DMS 273 treated with DMSO at 0.1 percent for 48 hours (cell line): ENCODE measurements at regions not wholly inside any gene's neighbourhood (a gene's known extent, or its start where the extent isn't known, plus 50 kb on each side); places are given as distances from the start of the nearest gene placed in this dataset.
"Not testable (repeated sequence)": the region's sequence is repeated elsewhere in the genome, so short reads cannot be mapped to it uniquely, and the experiment has no call there.

Experiments
- DNase-seq: peaks from one replicate; lab custom pipeline; 2025; lab: John Stamatoyannopoulos, UW

DNA sequence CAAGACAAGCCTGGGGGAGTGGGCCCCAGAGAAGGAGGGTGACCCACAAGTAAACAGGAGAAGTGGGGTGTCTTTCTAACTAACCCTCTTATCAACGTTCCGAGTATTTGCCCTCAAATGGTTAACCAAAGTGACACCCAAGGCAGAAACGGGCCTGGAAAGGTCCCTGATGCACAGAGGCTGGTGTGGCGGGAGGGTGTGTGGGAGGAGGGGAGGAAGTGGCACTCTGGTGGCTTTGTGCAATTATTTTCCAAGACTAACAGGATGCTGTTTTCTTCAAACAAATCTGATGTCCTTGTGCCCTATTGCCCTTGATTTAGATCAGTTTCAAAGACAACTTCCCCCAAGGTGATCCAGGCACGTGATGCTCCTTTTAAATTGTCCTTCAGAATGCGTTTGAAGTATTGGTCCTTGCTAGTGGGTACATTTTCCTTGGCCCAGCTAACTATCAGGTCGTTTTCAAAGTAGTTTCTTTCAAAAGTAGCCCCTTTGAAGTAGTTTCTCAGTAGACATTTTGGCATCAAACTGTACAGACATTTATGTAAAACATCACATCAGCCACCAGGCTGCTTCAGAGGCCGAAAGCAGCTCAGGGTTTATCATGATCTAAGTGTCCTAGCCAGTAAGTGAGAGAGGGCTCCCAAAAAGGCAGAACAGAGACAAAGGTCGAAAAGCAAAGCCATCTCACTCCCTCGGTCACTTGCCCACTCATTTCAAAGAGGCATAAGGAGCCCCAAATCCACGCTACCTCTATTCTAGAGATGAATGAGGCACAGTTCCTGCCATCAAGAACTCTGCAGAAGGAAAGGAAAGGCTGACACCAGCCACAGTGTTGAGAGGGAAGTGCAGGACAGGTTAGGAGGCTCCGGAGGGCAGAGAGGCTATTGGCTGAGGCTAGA, 371.1 kb upstream of the ID2 start:
- no peak for DNase-seq

DNA sequence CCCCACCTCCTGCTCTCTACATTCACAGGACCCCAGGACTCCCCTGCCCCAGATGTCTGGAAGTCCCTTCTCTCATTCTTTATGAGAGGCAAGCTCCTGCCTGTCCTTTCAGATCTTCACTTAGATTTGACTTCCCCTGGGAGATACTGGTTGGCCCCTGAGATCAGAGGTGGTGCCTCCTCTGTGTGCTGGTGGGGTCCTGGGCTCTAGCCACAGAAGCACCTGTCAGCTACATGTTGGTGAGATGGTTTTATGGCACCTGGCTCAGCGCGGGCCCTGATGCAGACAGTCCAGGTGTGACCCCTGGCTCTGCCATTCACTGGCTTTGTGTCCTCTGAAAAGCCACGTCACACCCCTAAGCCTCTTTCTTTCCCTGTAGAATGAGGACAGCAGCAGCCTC, 369.6 kb upstream of the ID2 start:
- no peak for DNase-seq

DNA sequence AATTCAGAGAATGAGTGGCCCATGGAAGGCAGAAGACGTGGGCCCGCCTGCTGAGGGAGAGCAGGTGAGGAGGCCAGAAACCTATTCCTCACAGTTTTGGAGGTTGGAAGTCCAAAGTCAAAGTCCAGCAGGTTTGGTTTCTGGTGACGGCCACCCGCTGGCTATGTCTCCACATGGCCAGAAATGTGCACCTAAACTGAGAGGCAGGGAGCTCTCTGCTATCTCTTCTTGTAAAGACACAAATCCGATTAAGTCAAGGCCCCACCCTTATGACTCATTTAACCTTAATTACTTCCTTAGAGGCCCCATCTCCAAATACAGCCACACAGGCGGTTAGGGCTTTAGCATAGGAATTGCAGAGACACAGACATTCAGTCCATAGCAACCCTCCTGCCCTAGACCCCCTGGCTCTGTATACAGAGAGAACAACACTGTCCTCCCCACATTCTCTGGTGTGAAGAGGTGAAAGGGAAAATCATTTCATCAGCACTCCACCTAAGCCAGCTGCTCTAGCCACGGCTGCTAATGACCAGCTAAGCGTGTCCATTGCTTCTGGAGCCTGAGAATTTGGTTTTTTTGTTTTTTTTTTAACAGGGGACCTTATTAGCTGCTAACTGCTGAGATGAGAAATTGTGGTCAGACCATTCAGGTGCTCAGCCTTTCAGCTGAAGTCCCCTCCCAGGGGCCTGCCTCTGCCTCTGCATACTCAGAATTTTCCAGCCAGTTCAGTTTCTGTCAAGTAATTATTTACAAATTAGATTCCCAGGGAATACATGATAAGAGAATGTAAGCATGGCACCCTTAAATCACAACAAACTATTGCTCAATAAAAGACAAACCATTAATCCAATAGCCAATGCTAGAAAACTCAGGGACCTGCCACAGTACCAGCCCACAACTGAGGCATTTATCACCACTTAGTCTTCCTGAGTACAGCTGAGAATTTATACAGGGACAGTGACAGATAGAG, 368.7 kb upstream of the ID2 start:
- DNase-seq = no peak

DNA sequence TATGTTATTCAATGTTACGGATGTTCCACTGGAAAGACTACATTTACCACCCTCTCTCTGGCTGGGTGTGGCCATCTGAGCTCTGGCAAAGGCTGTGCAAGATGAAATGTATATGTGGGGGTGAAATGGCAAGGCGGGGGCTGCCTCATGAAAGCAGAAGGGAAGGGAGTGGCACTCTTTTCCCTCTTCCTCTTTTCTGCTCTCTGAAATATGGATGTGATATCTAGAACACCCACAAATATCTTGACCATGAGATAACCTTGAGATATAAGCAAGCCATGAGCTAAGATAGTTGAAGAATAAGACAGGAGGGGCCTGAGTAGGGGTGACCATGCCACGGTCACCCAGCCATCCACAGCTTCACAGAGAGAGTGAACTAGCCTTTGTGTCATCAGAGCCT, 367.8 kb upstream of the ID2 start:
- DNase-seq = no peak

DNA sequence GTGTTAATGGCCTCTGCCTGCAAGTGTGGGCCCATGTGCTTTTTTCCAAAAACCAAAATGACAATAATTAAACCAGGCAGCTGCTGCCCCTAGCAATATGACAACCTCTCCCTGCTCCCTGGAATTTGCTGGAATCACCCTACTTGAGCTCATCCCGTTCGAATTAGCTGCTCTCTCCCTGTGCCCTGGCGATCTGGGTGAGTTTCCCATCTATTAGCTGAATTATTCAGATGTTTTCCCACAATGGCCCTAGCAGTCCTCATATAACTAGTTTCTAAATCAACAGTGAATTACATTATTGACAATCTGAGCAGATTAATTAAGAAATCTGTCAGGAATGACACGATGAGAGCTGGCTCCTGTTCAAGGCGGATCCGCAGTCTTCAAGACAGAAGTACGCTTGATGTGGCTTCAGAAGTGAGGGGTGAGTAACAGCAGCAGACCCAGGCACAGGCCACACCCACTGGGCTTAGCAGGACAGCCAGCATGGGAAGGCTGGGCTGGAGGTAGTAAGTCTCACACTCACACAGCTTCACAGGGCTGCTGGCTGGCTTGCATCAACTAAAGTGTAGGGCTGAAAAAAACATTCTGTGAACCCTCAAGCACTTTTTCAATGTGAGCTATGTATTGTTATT, 366.2 kb upstream of the ID2 start:
- no peak for DNase-seq

DNA sequence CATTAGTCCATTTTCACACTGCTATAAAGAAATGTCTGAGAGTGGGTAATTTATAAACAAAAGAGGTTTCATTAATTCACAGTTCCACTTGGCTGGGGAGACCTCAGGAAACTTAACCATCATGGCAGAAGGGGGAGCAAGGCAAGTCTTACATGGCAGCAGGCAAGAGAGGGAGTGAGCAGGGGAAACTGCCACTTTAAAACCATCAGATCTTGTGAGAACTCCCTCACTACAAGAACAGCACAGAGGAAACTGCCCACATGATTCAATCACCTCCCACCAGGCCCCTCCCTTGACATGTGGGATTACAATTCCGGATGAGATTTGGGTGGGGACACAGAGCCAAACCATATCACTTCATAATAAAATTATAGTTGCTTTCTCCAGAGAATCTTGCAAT, 365.5 kb upstream of the ID2 start:
- no peak for DNase-seq

DNA sequence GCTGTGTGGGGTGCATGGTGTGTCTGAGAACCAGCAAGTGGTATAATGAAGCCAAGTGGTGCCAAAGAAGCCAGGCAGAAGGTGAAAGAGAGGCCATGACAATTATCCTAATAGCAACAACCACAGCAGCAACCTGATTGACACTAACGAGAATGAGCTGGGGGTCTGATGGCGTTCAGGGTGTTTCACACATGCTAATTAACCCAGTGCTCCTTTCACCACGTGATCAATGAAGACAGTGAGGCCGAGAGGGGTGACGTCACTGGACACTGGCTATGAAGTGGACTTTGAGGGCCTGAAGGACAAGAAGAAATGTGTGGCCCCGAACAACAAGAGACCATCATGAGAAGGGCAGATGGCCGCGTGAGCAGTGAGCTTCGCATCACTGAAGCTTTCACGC, 364.4 kb upstream of the ID2 start:
- no peak for DNase-seq

DNA sequence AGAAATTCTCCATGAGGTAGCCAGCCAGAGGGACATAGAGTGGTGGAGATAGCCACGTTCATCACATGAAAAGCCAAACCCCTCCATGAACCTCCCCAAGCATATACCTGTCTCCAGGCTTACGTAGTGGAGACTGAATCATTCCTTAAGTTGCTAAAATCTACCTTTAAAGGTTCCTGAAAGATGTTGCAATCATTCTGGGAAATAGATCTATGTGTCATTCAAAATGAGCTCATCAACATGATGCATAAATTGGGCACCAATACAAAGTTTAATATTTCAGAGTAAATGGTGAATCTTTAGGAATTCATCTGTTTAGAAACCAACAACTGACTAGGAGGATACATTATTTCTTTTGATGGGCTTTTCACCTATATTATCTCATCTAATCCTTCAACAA, 362.6 kb upstream of the ID2 start:
- DNase-seq = no peak

DNA sequence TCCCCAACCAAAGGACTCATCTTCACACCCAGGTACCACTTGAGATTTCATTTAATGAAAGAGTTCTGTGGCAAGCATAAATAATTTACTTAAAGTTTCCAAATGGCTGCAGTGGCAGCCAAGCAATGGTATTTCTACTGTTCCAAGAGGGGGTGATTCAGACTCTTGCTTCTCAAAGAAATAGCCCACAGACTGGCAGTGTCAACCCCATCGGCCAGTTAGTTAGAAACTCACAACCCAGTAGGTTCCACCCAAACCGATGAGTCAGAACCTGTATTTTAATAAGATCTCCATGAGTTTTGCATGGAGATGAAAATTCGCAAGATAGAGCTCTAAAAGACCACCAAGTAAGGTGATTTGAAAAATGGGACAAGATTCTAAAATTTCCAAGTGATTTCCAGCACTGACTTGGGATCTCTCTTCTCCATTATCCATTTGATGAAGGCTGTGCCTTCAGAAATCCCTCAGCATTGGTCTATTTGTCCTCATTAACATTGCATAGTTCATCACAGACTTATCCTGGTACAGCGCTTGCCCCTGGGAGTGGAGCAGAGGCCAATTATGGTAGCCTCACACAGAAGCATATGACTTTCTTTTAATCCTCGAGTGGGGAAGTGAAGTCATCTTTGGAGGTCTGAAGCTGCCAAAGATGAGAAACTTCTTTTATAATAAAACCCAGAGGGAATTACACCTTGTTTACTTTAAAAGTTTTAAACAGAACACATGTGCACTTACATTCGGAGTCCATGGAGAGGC, 361.4 kb upstream of the ID2 start:
- DNase-seq = no peak

DNA sequence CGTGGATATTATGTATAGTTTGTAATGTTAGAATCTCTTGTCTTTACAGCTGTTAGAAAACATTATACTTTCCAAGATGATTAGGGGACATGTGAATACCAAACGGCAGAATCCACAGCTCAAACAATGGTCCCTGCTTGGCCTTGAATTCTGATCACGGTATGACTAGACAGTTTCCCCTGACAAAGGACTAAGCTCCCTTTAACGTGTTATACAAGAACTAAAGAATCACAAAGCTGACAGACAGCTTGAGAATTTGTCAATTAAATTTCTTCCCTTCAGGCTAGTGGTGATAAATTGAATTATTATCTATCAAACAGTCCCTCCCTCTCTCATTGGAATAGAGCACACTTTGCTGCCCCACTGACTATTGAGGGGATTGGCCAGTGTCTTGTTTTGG, 359.2 kb upstream of the ID2 start:
- DNase-seq = no peak

DNA sequence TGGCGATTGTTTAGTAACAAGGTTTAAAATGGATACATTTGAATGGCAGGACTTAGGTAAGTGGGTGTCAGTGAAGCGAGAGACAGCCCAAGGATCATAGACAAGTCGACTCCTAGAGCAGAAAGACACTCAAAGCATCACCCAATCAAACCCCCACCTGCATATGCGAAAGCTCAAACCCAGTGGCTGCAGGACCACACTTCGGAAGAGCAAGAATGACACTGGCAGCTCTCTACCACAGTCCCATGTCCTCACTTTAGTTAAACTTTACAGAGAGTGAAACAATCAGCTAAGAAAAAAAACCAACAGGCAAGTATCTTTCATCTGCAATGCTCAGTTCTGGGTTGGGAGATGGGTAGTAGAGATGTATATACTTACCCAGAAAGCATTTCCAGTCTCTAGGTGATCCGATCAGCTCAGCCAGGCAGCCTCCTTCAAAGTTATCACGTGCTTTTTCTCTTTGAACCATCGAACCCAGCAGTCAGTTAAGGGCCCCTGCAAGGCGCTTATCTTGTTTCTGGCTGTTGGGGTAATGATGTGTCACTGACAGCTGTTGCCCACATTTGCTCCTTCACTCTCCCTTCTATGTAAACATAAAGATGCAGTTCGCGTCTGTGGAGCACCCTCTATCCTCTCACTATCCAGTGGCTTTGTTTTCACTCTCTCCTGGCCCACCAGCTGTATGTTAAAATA, 357.5 kb upstream of the ID2 start:
- no peak for DNase-seq

DNA sequence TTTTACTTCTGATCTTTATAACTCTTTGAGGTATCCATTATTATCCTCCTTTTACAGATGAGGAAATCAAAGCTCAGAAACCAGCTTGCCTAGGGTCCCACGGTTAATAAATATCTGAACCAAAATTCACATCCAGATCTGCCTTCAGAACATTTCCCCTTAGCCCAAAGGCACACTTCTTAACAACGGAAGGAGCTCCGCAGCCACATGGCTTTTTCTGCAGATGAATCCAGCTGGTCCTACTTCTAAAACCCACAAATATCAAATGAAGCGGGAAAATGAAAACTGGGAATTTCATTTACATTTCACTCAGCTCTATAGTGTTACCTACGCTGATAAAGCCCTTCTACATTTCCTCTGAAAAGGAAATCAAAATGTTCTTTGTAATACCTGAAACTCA, 357.0 kb upstream of the ID2 start:
- DNase-seq = no peak

DNA sequence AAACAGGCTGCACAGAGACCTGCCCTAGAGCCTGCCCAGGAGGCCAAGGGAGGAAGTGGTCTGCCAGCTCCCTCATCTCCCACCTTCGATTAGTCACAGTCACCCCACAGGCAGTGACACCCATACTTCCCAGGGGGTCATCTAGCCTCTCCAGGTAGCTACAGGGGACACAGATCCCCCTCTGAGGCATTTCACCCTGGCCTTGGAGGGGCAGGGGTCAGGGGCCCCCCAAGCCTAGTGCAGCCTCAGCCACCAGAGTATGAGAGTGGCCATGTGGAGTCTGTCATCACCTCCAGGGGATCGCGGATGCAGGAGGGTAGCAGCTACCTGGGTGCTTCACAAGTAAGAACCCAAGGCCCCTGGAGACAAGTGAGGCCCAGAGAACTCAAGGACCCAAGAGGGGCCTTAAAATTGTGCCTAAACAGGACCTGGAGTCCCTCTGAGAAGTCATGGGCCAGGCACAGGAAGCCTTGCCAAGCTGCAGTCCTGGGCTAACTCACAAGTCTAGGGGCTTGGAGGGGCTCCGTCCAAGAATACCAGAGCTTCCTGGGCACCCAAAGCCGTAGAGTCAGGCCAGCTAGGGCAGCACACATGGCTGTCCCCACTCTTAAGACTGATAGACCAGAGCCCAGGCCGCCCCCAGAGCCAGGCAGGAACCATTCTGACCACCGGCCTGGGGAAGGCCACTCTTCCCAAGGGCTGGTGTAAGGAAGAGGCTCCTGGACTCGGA, 354.3 kb upstream of the ID2 start:
- no peak for DNase-seq

DNA sequence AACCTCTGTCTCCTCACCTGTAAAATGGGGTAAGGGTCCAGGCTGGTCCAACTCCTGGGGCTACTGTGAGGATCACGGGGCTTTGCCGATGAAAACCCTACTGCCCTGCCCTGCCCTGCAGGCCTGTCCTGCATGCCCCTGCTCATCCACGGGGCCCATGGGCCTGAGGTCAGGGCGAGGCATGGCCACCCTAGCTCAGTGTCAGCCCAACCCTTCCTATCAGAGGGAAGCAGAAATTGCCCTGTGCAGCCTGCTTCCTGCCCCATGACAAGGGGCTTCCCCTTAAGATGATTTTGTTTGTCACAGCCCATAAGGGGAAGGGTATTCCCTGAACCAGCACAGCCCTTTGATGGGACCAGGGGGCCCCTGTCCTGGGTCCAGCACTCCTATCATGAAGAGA, 353.6 kb upstream of the ID2 start:
- DNase-seq = no peak

DNA sequence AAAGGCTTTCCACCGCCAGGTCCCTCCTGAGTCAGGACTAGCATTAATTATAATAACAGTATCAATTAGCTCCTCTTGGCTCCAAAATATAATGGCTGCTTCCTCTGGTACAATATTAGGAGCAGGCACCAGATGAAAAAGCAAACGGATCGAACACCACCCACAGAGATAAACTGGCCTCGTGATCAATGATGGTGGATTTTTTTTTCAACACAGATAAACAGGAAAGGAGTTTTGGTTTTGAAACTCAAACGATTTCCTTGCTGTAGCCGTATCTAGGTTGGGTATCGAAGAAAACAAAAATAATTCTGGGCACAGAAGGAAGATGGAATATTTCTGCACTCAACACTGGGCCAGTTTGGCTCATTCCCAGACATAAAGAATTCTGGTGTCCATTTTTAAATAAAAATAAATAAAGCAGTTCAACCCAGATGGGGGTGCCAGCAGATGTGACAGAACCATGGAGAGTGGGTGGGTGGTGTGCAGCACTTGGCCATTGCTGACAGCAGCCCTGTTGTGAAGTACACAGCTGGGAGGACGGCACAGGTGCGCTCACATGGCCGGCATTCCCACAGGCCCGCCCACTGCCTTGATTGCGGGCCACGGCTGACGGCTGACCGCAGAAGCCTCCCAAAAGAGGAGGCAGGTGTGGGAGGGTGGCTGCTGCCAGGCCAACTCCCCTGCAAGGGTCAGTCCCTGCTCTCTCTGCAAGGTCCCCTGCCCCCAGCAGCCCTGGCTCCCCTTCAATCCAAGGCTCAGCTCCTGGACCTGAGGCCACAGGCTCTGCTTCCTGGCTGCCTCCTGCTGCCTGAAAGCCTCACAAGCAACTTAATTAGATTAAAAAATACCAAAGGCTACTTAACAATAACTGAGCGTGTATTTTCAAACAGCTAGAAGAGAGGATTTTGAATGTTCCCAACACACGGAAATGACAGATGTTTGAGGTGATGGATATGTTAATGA, 351.9 kb upstream of the ID2 start:
- no peak for DNase-seq

DNA sequence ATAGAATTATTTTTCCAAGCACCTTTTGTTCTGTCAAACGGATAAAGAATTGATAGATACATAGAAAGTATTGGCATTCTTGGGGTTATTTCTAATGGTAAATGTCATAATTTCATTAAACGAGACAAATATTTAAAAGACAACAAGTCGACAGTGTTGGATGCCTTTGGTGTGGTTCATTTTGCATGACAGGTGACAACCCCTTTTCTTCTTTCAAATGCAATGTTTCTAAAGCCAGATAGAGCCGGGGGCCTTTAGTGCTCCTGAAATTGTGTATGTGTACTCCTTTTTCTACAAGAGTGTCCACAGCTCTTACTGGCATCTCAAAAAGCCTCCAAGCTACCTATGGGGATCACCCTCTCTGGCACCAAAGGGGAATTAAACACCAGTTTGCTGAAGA, 350.8 kb upstream of the ID2 start:
- DNase-seq = no peak

DNA sequence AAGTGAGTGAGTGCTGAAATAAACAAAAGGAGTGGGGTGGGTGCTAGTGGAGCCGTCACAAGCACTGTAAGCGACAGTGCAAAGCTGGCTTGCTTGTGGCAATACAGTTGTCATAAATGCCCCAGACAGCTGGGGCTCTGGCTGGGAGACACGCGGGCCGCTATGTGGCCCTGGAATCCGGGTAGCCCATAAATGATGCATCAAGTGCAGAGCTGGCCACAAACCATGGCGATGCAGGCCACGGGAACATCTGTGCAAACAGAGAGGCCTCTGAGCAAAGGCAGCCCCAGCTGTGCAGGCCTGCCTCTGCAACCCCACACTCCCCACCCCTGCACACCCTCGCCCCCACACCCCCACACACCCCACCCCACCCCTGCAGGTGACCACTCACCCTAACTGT, 349.2 kb upstream of the ID2 start:
- DNase-seq = no peak

DNA sequence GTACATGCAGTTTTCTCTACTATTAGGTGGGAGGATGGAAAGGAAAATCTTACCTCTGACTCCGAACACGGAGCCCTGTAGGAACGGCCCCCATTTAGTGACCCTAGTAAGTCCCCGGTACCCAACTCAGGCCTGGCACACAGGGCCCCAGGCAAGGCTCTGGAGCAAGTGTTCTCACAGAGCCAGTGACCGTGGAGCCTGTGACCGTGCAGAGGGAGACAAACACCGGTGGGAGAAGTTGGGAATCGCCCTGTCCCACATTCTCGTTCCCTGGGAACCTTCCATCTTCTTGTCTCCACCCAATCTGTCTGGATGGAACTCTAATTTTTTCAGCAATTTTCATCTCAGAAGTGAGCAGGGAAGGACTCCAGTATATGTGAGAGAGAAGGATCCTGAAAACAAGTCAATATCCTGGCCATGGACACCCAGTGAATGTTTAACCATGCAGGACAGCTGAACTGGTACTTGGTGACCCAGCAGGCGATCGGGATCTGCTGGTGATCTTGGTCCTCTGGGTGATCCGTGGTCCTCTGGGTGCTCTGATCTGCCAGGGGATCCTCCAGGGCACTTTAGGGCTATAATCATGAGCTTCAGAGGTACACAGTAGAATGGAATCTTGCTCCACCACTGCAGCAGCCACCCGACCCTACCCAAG, 348.6 kb upstream of the ID2 start:
- DNase-seq = no peak

DNA sequence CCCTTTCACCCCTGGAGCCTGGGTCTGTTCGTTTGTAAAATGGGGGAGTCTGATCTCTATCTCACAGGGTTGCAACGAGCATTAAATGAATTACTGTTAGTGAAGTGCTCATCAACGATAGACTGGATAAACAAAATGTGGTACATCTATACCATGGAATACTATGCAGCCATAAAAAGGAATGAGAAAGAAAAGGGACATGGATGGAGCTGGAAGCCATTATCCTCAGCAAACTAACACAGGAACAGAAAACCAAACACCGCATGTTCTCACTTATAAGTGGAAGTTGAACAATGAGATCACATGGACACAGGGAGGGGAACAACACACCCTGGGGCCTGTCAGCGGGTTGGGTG, 348.0 kb upstream of the ID2 start:
- not testable (repeated sequence) for DNase-seq
